GM12878 (cell line): ENCODE measurements at regions not wholly inside any gene's neighbourhood (a gene's known extent, or its start where the extent isn't known, plus 50 kb on each side); places are given as distances from the start of the nearest gene placed in this dataset.

Source experiments
- ATAC-seq: fragments of 200-7000 bp; cut with Tn5 transposase; 3 replicates; pipeline ENCODE4 v1.9.1; 2020; ENCODE audit warnings: mild to moderate bottlenecking, moderate library complexity
- BruUV-seq: library from RNA; stranded (reverse); fragments of 400-500 nt; replicated peaks from 2 replicates; lab custom pipeline; 2021; lab: Mats Ljungman, UMichigan
- CTCF ChIA-PET: fragments of 300-600 bp; sonication (Branson Sonifier 250); formaldehyde crosslinking; extraction: SDS; loops from one replicate; lab custom pipeline; 2021; ENCODE audit warnings: inconsistent platforms; lab: Yijun Ruan, JAX
- POLR2A ChIA-PET: fragments of 350-600 bp; formaldehyde crosslinking; extraction: SDS; loops from one replicate; lab custom pipeline; 2021; ENCODE audit warnings: inconsistent platforms; lab: Charles Lee
- RAD21 ChIA-PET: fragments of 300-600 bp; sonication (Branson Sonifier 250); formaldehyde crosslinking; loops from one replicate; lab custom pipeline; 2023; ENCODE audit warnings: antibody characterized with exemption; ENCODE audit not compliant: unreplicated experiment; lab: Charles Lee
- SMC1A ChIA-PET: fragments of 300-600 bp; sonication (Branson Sonifier 250); formaldehyde crosslinking; loops from one replicate; lab custom pipeline; 2023; ENCODE audit not compliant: unreplicated experiment, uncharacterized antibody; lab: Charles Lee
- DNase-seq: peaks from one replicate; pipeline ENCODE4 v3.0.0-alpha.2; 2011; ENCODE audit warnings: low read depth, low spot score
- FAIRE-seq: peaks from 3 replicates; lab custom pipeline; 2011; peaks lifted over from hg19 to GRCh38; lab: Jason Lieb, UNC
- H2AFZ ChIP-seq: 2 replicates; pipeline ENCODE4 v1.6.0; 2011; ENCODE audit warnings: low read depth, low read length, control low read depth; ENCODE audit not compliant: control insufficient read depth
- H3K27ac ChIP-seq: 2 replicates; pipeline ENCODE4 v1.5.1; 2011; ENCODE audit warnings: control low read depth; ENCODE audit not compliant: control insufficient read depth, insufficient read depth
- H3K27me3 ChIP-seq, 2 experiments: replicated peaks in 1 of 2; 2 replicates each; pipeline versions ENCODE4 v1.6.0 to v1.6.1; 2011; ENCODE audit warnings: low read length in 1 of 2; ENCODE audit not compliant: control insufficient read depth in 2 of 2, insufficient read depth in 2 of 2
- H3K36me3 ChIP-seq, 2 experiments: 2 replicates each; pipeline ENCODE4 v1.5.1; 2011; ENCODE audit warnings: low read length in 1 of 2; ENCODE audit not compliant: control insufficient read depth in 2 of 2, insufficient read depth in 2 of 2
- H3K4me1 ChIP-seq: 2 replicates; pipeline ENCODE4 v1.6.1; 2011; ENCODE audit warnings: mild to moderate bottlenecking, low read length, moderate library complexity, mixed read lengths; ENCODE audit not compliant: control insufficient read depth, insufficient read depth
- H3K4me2 ChIP-seq: 2 replicates; pipeline ENCODE4 v1.6.0; 2011; ENCODE audit warnings: control low read depth; ENCODE audit not compliant: control insufficient read depth, insufficient read depth
- H3K4me3 ChIP-seq: fragments of 200-600 bp; sonication (generic); 2 replicates; pipeline ENCODE4 v1.5.1; 2016
- H3K79me2 ChIP-seq: 2 replicates; pipeline ENCODE4 v1.6.0; 2011; ENCODE audit warnings: low read length; ENCODE audit not compliant: control insufficient read depth, insufficient read depth
- H3K9ac ChIP-seq: 2 replicates; pipeline ENCODE4 v1.8.0; 2011; ENCODE audit warnings: low read length, control low read depth, mixed read lengths; ENCODE audit not compliant: control insufficient read depth, insufficient read depth
- H3K9me3 ChIP-seq: replicated peaks from 3 replicates; pipeline ENCODE4 v1.5.1; 2011; ENCODE audit warnings: mild to moderate bottlenecking, low read length; ENCODE audit not compliant: control insufficient read depth, insufficient read depth
- H4K20me1 ChIP-seq: 2 replicates; pipeline ENCODE4 v1.6.0; 2011; ENCODE audit not compliant: control insufficient read depth, insufficient read depth
- ATF3 ChIP-seq: IDR thresholded peaks from 2 replicates; pipeline ENCODE4 v1.6.1; 2011; ENCODE audit warnings: low read depth, mild to moderate bottlenecking, low read length, moderate library complexity, borderline replicate concordance; ENCODE audit errors: extremely low read depth
- CBFB ChIP-seq: IDR thresholded peaks from 2 replicates; pipeline ENCODE4 v1.6.1; 2016; ENCODE audit warnings: antibody characterized with exemption, low read depth
- EED ChIP-seq: sonication (generic); IDR thresholded peaks from 2 replicates; pipeline ENCODE4 v1.6.1; 2016; ENCODE audit warnings: antibody characterized with exemption, low read depth
- HCFC1 ChIP-seq: fragments of 150-350 bp; IDR thresholded peaks from 2 replicates; pipeline ENCODE4 v1.6.1; 2014; ENCODE audit warnings: low read length
- SREBF1 ChIP-seq: IDR thresholded peaks from 2 replicates; pipeline ENCODE4 v1.6.1; 2012; ENCODE audit warnings: mild to moderate bottlenecking, low read length
- WGBS: methylation state at CpG from one replicate; pipeline ENCODE4 v1.1.6; 2016; ENCODE audit warnings: low lambda C conversion rate; ENCODE audit not compliant: insufficient replicate concordance, insufficient coverage; ENCODE audit errors: missing lambda C conversion rate; 5-methylcytosine and 5-hydroxymethylcytosine counted together
- in situ Hi-C: fragments of 300-500 bp; cut with MboI; formaldehyde crosslinking; loops from 9 replicates; pipeline ENCODE4 v1.14.3; 2018; ENCODE audit warnings: mixed read lengths
- intact Hi-C: fragments of 100-400 bp; cut with micrococcal nuclease; formaldehyde crosslinking; loops from one replicate; pipeline ENCODE4 v1.14.2; 2022; ENCODE audit not compliant: unreplicated experiment
- TF ChIP-seq, protein P1 (sequence below): IDR thresholded peaks from 2 replicates; pipeline ENCODE4 v1.6.1; 2012; ENCODE audit warnings: improper control_type of control experiment, low read depth, low read length; ENCODE audit not compliant: insufficient replicate concordance
- TF ChIP-seq, protein P2 (sequence below): IDR thresholded peaks from 2 replicates; pipeline ENCODE4 v1.6.1; 2012; ENCODE audit warnings: low read depth, low read length, improper control_type of control experiment
- TF ChIP-seq, protein P3 (sequence below): fragments of 450-650 bp; IDR thresholded peaks from 2 replicates; pipeline ENCODE4 v1.6.1; 2017; ENCODE audit warnings: mild to moderate bottlenecking
- TF ChIP-seq, protein P4 (sequence below): IDR thresholded peaks from 2 replicates; pipeline ENCODE4 v1.6.1; 2011; ENCODE audit warnings: low read depth, low read length, improper control_type of control experiment, borderline replicate concordance
- TF ChIP-seq, protein P5 (sequence below): IDR thresholded peaks from 2 replicates; pipeline ENCODE4 v1.6.1; 2012; ENCODE audit warnings: low read depth, low read length, improper control_type of control experiment

DNA sequence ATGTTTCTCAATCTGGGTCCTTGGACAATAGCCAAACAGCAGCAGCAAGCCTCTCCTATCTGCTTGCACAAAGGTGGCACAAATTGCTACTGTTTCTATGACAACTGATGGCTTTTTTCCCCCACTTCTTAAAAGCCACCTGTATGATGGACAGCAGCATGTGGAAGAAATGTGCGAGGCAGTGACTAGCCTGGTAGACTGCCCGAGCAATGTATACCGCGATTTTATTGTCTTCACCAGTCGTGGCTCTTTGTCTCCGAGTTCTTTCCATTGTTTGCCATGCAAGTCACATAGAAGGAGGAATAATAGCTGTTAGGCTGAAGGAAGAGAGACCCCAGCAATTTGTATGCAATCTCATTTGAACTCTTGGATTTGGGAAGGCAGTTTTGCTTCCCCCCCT lies 79.4 kb downstream of the S1PR1 start (continued):
- TF ChIP-seq, protein P1, sequence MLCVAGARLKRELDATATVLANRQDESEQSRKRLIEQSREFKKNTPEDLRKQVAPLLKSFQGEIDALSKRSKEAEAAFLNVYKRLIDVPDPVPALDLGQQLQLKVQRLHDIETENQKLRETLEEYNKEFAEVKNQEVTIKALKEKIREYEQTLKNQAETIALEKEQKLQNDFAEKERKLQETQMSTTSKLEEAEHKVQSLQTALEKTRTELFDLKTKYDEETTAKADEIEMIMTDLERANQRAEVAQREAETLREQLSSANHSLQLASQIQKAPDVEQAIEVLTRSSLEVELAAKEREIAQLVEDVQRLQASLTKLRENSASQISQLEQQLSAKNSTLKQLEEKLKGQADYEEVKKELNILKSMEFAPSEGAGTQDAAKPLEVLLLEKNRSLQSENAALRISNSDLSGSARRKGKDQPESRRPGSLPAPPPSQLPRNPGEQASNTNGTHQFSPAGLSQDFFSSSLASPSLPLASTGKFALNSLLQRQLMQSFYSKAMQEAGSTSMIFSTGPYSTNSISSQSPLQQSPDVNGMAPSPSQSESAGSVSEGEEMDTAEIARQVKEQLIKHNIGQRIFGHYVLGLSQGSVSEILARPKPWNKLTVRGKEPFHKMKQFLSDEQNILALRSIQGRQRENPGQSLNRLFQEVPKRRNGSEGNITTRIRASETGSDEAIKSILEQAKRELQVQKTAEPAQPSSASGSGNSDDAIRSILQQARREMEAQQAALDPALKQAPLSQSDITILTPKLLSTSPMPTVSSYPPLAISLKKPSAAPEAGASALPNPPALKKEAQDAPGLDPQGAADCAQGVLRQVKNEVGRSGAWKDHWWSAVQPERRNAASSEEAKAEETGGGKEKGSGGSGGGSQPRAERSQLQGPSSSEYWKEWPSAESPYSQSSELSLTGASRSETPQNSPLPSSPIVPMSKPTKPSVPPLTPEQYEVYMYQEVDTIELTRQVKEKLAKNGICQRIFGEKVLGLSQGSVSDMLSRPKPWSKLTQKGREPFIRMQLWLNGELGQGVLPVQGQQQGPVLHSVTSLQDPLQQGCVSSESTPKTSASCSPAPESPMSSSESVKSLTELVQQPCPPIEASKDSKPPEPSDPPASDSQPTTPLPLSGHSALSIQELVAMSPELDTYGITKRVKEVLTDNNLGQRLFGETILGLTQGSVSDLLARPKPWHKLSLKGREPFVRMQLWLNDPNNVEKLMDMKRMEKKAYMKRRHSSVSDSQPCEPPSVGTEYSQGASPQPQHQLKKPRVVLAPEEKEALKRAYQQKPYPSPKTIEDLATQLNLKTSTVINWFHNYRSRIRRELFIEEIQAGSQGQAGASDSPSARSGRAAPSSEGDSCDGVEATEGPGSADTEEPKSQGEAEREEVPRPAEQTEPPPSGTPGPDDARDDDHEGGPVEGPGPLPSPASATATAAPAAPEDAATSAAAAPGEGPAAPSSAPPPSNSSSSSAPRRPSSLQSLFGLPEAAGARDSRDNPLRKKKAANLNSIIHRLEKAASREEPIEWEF = no peak
- no peak for TF ChIP-seq HCFC1

DNA sequence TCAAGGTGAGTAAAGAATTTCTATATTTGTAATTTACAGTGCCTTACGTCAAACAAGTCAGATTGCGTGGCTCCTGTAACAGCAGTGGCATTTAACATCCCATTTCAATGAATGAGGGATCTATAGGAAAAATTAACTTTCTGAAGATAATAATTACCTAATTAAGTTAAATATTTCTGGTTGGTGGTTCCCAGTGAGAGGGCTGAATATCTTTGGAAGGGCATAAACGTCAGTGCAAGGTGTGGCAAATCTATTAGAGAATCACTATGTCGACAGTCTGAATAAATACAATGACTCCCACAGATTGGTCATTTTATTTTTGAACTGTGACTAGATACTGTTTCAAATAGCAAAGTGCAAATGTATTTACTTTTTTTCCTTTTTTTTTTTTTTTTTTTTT lies 80.0 kb downstream of the S1PR1 start:
- no peak overlapping the region for H3K4me3 ChIP-seq
- H3K27me3 ChIP-seq = no peaks in the 10 kb centered on the region
- RAD21 ChIA-PET = interaction anchor here (1.3 to 14.6 kb wide), 2 partner anchors 41 to 91 kb away, joined by 3 to 181 read pairs; no protein-coding TSS in a partner anchor
- intact Hi-C loops (no loop called here), in situ Hi-C loops (no loop called here)
- H4K20me1 ChIP-seq = no peaks in the 10 kb centered on the region
- no peaks in the 10 kb centered on the region; the same call in 2 of the 3 replicates for H3K9me3 ChIP-seq
- H3K27ac ChIP-seq = no peak overlapping the region
- POLR2A ChIA-PET = interaction anchor here (0.8 to 1.6 kb wide), 2 partner anchors 79 to 91 kb away, joined by 3 to 4 read pairs; no protein-coding TSS in a partner anchor
- DNase-seq (no peak), FAIRE-seq (no peak), ATAC-seq (no peak)
- H3K79me2 ChIP-seq = no peaks in the 10 kb centered on the region
- no peak overlapping the region for H3K9ac ChIP-seq
- SMC1A ChIA-PET = interaction anchor here (1.0 to 2.6 kb wide), 7 partner anchors 10 to 121 kb away, joined by 3 to 11 read pairs (median 4); no protein-coding TSS in a partner anchor
- BruUV-seq = no TSS peak
- H3K4me2 ChIP-seq = no peak overlapping the region
- WGBS = 97% methylated on average over 4 of the region's 4 CpGs
- peaks cover 19% of the 10 kb centered on the region for H3K4me1 ChIP-seq
- H2AFZ ChIP-seq = no peak overlapping the region
- no peaks in the 10 kb centered on the region for H3K36me3 ChIP-seq
- CTCF ChIA-PET = interaction anchor here (1.0 to 3.2 kb wide), 6 partner anchors 13 to 93 kb away, joined by 3 to 28 read pairs (median 8); no protein-coding TSS in a partner anchor
- TF ChIP-seq CBFB = no peak
- no peak for TF ChIP-seq ATF3
- TF ChIP-seq, protein P2, sequence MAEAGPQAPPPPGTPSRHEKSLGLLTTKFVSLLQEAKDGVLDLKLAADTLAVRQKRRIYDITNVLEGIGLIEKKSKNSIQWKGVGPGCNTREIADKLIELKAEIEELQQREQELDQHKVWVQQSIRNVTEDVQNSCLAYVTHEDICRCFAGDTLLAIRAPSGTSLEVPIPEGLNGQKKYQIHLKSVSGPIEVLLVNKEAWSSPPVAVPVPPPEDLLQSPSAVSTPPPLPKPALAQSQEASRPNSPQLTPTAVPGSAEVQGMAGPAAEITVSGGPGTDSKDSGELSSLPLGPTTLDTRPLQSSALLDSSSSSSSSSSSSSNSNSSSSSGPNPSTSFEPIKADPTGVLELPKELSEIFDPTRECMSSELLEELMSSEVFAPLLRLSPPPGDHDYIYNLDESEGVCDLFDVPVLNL = no peak
- no peak for TF ChIP-seq SREBF1
- TF ChIP-seq, protein P3, sequence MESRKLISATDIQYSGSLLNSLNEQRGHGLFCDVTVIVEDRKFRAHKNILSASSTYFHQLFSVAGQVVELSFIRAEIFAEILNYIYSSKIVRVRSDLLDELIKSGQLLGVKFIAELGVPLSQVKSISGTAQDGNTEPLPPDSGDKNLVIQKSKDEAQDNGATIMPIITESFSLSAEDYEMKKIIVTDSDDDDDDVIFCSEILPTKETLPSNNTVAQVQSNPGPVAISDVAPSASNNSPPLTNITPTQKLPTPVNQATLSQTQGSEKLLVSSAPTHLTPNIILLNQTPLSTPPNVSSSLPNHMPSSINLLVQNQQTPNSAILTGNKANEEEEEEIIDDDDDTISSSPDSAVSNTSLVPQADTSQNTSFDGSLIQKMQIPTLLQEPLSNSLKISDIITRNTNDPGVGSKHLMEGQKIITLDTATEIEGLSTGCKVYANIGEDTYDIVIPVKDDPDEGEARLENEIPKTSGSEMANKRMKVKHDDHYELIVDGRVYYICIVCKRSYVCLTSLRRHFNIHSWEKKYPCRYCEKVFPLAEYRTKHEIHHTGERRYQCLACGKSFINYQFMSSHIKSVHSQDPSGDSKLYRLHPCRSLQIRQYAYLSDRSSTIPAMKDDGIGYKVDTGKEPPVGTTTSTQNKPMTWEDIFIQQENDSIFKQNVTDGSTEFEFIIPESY = no peak
- TF ChIP-seq, protein P4, sequence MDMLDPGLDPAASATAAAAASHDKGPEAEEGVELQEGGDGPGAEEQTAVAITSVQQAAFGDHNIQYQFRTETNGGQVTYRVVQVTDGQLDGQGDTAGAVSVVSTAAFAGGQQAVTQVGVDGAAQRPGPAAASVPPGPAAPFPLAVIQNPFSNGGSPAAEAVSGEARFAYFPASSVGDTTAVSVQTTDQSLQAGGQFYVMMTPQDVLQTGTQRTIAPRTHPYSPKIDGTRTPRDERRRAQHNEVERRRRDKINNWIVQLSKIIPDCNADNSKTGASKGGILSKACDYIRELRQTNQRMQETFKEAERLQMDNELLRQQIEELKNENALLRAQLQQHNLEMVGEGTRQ = no peak
- TF ChIP-seq, protein P5, sequence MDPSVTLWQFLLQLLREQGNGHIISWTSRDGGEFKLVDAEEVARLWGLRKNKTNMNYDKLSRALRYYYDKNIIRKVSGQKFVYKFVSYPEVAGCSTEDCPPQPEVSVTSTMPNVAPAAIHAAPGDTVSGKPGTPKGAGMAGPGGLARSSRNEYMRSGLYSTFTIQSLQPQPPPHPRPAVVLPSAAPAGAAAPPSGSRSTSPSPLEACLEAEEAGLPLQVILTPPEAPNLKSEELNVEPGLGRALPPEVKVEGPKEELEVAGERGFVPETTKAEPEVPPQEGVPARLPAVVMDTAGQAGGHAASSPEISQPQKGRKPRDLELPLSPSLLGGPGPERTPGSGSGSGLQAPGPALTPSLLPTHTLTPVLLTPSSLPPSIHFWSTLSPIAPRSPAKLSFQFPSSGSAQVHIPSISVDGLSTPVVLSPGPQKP = no peak
- TF ChIP-seq EED = no peak
